KMS-11 (cell line): ENCODE measurements at regions not wholly inside any gene's neighbourhood (a gene's known extent, or its start where the extent isn't known, plus 50 kb on each side); places are given as distances from the start of the nearest gene placed in this dataset.

Experiments
- H2AFZ ChIP-seq: fragments of 200-600 bp; sonication (generic); 2 replicates; pipeline ENCODE4 v1.6.1; 2016; ENCODE audit warnings: antibody characterized with exemption, mixed run types, low read depth
- H3K27ac ChIP-seq: fragments of 200-600 bp; sonication (generic); 2 replicates; pipeline ENCODE4 v1.6.1; 2016; ENCODE audit warnings: mild to moderate bottlenecking, mixed run types
- H3K27me3 ChIP-seq: fragments of 200-600 bp; sonication (generic); 2 replicates; pipeline ENCODE4 v1.6.1; 2017; ENCODE audit warnings: mild to moderate bottlenecking, low read depth, mixed run types, moderate library complexity; ENCODE audit not compliant: insufficient read depth
- H3K36me3 ChIP-seq: fragments of 200-600 bp; sonication (generic); 2 replicates; pipeline ENCODE4 v1.6.1; 2017; ENCODE audit warnings: mild to moderate bottlenecking, mixed run types; ENCODE audit not compliant: insufficient read depth
- H3K4me1 ChIP-seq: fragments of 200-600 bp; sonication (generic); 2 replicates; pipeline ENCODE4 v1.6.1; 2016; ENCODE audit warnings: mild to moderate bottlenecking, low read depth, mixed run types; ENCODE audit not compliant: poor library complexity, severe bottlenecking
- H3K4me2 ChIP-seq: fragments of 200-600 bp; sonication (generic); 2 replicates; pipeline ENCODE4 v1.7.0; 2016; ENCODE audit warnings: mild to moderate bottlenecking, mixed run types
- H3K4me3 ChIP-seq: fragments of 200-600 bp; sonication (generic); IDR thresholded peaks from 2 replicates; pipeline ENCODE4 v1.6.1; 2017; ENCODE audit warnings: low read depth, low read length, mixed read lengths; ENCODE audit not compliant: insufficient read depth
- H3K79me2 ChIP-seq: fragments of 200-600 bp; sonication (generic); 2 replicates; pipeline ENCODE4 v1.6.1; 2016; ENCODE audit warnings: low read depth, mixed run types; ENCODE audit not compliant: insufficient read depth
- H3K9ac ChIP-seq: fragments of 200-600 bp; sonication (generic); 2 replicates; pipeline ENCODE4 v1.6.1; 2016; ENCODE audit warnings: mild to moderate bottlenecking, mixed run types
- H4K20me1 ChIP-seq: fragments of 200-600 bp; sonication (generic); 2 replicates; pipeline ENCODE4 v1.6.1; 2016; ENCODE audit warnings: mild to moderate bottlenecking, mixed run types; ENCODE audit not compliant: insufficient read depth
- TF ChIP-seq, protein P1 (sequence below): fragments of 200-600 bp; sonication (generic); conservative IDR thresholded peaks from 2 replicates; pipeline ENCODE4 v1.6.1; 2017; ENCODE audit warnings: low read depth, mild to moderate bottlenecking, antibody characterized with exemption, low read length, moderate library complexity, mixed read lengths

DNA sequence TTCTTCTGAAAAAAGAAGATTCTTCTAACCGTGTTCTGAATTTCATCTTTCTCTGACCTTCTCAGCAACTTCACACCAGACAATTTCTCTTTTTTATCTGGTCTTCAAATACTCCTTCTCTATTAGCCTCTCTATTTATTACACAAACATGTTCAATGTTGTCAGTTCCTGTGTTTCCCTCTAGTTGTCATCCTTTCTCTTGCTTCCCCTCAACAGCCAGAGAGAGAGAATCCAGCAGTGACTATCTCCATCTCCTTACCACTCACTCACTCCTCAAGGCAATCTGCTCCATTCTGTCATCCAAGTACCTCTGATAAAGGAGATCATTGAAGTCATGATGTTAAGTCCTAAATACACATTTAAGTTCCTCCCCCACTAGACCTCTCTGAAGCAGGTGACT lies 491.9 kb upstream of the CHAC2 start:
- Histone ChIP-seq H3K4me3 (no peak overlapping the region), H3K9ac (no peak overlapping the region), H3K79me2 (no peaks in the 10 kb centered on the region), H3K4me2 (no peak overlapping the region), H2AFZ (no peak overlapping the region), H4K20me1 (no peaks in the 10 kb centered on the region), H3K4me1 (no peaks in the 10 kb centered on the region), H3K27ac (no peak overlapping the region), H3K27me3 (no peaks in the 10 kb centered on the region), H3K36me3 (no peaks in the 10 kb centered on the region)
- TF ChIP-seq, protein P1, sequence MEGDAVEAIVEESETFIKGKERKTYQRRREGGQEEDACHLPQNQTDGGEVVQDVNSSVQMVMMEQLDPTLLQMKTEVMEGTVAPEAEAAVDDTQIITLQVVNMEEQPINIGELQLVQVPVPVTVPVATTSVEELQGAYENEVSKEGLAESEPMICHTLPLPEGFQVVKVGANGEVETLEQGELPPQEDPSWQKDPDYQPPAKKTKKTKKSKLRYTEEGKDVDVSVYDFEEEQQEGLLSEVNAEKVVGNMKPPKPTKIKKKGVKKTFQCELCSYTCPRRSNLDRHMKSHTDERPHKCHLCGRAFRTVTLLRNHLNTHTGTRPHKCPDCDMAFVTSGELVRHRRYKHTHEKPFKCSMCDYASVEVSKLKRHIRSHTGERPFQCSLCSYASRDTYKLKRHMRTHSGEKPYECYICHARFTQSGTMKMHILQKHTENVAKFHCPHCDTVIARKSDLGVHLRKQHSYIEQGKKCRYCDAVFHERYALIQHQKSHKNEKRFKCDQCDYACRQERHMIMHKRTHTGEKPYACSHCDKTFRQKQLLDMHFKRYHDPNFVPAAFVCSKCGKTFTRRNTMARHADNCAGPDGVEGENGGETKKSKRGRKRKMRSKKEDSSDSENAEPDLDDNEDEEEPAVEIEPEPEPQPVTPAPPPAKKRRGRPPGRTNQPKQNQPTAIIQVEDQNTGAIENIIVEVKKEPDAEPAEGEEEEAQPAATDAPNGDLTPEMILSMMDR: no peak

DNA sequence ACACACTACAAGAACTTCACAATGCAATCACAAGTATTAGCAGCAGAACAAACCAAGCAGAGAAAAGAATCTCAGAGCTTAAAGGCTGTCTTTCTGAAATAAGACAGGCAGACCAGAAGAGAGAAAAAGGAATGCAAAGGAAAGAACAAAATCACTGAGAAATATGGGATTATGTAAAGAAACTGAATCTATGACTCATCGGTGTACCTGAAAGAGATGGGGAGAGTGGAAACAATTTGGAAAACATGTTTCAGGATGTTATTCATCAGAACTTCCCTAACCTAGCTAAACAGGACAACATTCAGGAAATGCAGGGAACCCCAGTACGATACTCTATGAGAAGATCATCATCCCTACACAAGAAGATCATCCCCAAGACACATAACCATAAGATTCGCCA lies 499.0 kb upstream of the CHAC2 start:
- H3K9ac ChIP-seq: no peak overlapping the region
- peaks cover 26% of the 10 kb centered on the region for H3K4me1 ChIP-seq
- H3K36me3 ChIP-seq: no peaks in the 10 kb centered on the region
- TF ChIP-seq, protein P1: no peak
- H3K4me3 ChIP-seq: no peak overlapping the region
- H3K79me2 ChIP-seq: no peaks in the 10 kb centered on the region
- peak overlapping the region; percentile 21; the same call in 1 of the 2 replicates for H3K4me2 ChIP-seq
- H2AFZ ChIP-seq: peak overlapping the region; percentile 25; the same call in 1 of the 2 replicates
- H3K27ac ChIP-seq: no peak overlapping the region; the same call in 1 of the 2 replicates
- no peaks in the 10 kb centered on the region for H3K27me3 ChIP-seq
- H4K20me1 ChIP-seq: no peaks in the 10 kb centered on the region

DNA sequence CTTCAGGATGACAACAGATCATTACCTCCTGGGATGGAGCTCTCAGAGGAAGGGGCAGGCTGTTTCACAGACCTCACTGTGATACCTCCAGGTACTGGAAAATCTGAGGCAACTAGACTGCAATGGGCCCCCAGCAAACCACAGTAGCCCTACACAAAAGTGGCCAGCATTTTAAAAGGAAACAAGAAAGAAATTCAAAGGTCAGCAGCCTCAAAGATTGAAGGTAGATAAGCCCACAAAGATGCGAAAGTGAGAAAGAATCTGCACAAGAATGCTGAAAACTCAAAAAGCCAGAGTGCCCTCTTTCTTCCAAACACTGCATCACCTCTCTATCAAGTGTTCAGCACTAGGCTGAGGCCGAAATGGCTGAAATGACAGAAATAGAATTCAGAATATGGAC lies 499.5 kb upstream of the CHAC2 start:
- Histone ChIP-seq H3K9ac (no peak overlapping the region), H3K79me2 (no peaks in the 10 kb centered on the region), H3K4me1 (peaks cover 26% of the 10 kb centered on the region), H2AFZ (peak overlapping the region; percentile 25; the same call in 1 of the 2 replicates), H3K27me3 (no peaks in the 10 kb centered on the region), H3K4me3 (no peak overlapping the region), H4K20me1 (no peaks in the 10 kb centered on the region), H3K4me2 (peak overlapping the region; percentile 21; the same call in 1 of the 2 replicates), H3K36me3 (no peaks in the 10 kb centered on the region), H3K27ac (peak overlapping the region; percentile 19; the same call in 1 of the 2 replicates)
- TF ChIP-seq, protein P1: peak; percentile 35

DNA sequence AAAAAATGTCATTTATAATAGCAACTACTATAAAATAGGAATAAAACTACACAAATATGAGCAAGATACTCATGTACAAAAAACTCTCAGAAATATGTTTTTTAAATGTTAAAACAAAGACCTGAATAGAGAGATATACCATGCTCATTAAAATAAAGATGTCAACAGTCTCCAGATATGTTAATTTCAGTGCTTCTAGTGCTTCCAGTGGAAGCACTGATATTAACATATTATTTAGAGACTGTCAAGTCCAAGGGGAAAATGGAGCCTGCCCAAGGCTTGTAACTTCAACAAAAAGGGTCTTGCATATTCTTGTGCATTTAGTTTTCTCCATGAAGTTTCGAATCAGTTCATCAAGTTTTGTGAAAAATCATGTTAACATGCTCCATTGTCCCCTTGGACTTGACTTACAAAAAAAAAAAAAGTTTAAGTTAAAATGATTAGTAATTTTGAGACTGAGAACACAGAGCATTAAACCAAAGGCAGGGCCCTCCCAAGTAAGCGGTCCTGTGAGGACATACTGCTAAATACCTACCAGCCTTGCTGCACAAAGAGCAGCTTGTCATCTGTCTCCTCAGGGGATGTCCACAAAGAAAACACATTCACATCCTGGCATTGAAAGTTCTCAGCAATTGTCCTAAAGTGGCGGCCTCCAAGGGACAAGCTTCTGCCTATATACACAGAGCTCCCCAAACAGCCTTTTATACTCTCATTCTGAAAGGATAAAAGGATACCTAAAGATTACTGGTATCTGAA lies 501.9 kb upstream of the CHAC2 start:
- Histone ChIP-seq H3K36me3 (no peaks in the 10 kb centered on the region), H2AFZ (no peak overlapping the region), H3K9ac (no peak overlapping the region), H4K20me1 (no peaks in the 10 kb centered on the region), H3K4me3 (no peak overlapping the region), H3K4me2 (no peak overlapping the region), H3K4me1 (peaks cover 26% of the 10 kb centered on the region), H3K27ac (no peak overlapping the region), H3K79me2 (no peaks in the 10 kb centered on the region), H3K27me3 (no peaks in the 10 kb centered on the region)
- TF ChIP-seq, protein P1: no peak
